SK-N-SH treated with all-trans-retinoic acid at 6 μM for 48 hours (cell line): ENCODE measurements at regions not wholly inside any gene's neighbourhood (a gene's known extent, or its start where the extent isn't known, plus 50 kb on each side); places are given as distances from the start of the nearest gene placed in this dataset.

Experiments
- ATAC-seq: fragments of 200-7000 bp; cut with Tn5 transposase; 3 replicates; pipeline ENCODE4 v1.9.1; 2020; ENCODE audit warnings: mild to moderate bottlenecking, moderate library complexity
- BACH2 ChIP-seq: fragments of 250-450 bp; sonication (Bioruptor Pico); IDR thresholded peaks from 2 replicates; pipeline ENCODE4 v1.9.0; 2021; ENCODE audit warnings: mild to moderate bottlenecking, borderline replicate concordance
- CREB5 ChIP-seq: fragments of 250-450 bp; sonication (Bioruptor Pico); IDR thresholded peaks from 2 replicates; pipeline ENCODE4 v1.5.1; 2020; ENCODE audit warnings: low read depth, mild to moderate bottlenecking, moderate library complexity
- CSDC2 ChIP-seq: fragments of 250-450 bp; sonication (Bioruptor Pico); IDR thresholded peaks from 2 replicates; pipeline ENCODE4 v1.5.0; 2020; ENCODE audit warnings: mild to moderate bottlenecking, moderate library complexity
- ESRRG ChIP-seq: fragments of 250-450 bp; sonication (Bioruptor Pico); IDR thresholded peaks from 2 replicates; pipeline ENCODE4 v1.6.1; 2021; ENCODE audit warnings: mild to moderate bottlenecking
- ISL1 ChIP-seq: fragments of 250-450 bp; sonication (Bioruptor Pico); IDR thresholded peaks from 2 replicates; pipeline ENCODE4 v2.1.2; 2022; ENCODE audit warnings: mild to moderate bottlenecking, moderate library complexity
- OSR1 ChIP-seq: fragments of 250-450 bp; sonication (Bioruptor Pico); IDR thresholded peaks from 2 replicates; pipeline ENCODE4 v1.8.0; 2022; ENCODE audit warnings: moderate library complexity, mild to moderate bottlenecking, inconsistent platforms
- POU6F1 ChIP-seq: fragments of 250-450 bp; sonication (Bioruptor Pico); IDR thresholded peaks from 2 replicates; pipeline ENCODE4 v1.8.0; 2021; ENCODE audit warnings: low read depth, mild to moderate bottlenecking, moderate library complexity, borderline replicate concordance
- PPARA ChIP-seq: fragments of 250-450 bp; sonication (Bioruptor Pico); IDR thresholded peaks from 2 replicates; pipeline ENCODE4 v1.5.0; 2020; ENCODE audit warnings: mild to moderate bottlenecking, borderline replicate concordance
- RARB ChIP-seq: fragments of 250-450 bp; sonication (Bioruptor Pico); IDR thresholded peaks from 2 replicates; pipeline ENCODE4 v1.8.0; 2021; ENCODE audit warnings: mild to moderate bottlenecking, moderate library complexity
- SNAI2 ChIP-seq: fragments of 250-450 bp; sonication (Bioruptor Pico); IDR thresholded peaks from 2 replicates; pipeline ENCODE4 v1.5.0; 2020; ENCODE audit warnings: mild to moderate bottlenecking, moderate library complexity
- TCF4 ChIP-seq: fragments of 250-450 bp; sonication (Bioruptor Pico); IDR thresholded peaks from 2 replicates; pipeline ENCODE4 v1.8.0; 2021; ENCODE audit warnings: mild to moderate bottlenecking, moderate library complexity, borderline replicate concordance
- TOX ChIP-seq: fragments of 250-450 bp; sonication (Bioruptor Pico); IDR thresholded peaks from 2 replicates; pipeline ENCODE4 v1.8.0; 2021; ENCODE audit warnings: mild to moderate bottlenecking, moderate library complexity, borderline replicate concordance
- ZC3H10 ChIP-seq: fragments of 250-450 bp; sonication (Bioruptor Pico); IDR thresholded peaks from 2 replicates; pipeline ENCODE4 v1.5.1; 2021; ENCODE audit warnings: mild to moderate bottlenecking, moderate library complexity
- ZFP3 ChIP-seq: fragments of 250-450 bp; sonication (Bioruptor Pico); IDR thresholded peaks from 2 replicates; pipeline ENCODE4 v1.5.0; 2020; ENCODE audit warnings: mild to moderate bottlenecking, moderate library complexity
- ZFP30 ChIP-seq: fragments of 450-650 bp; formaldehyde crosslinking; IDR thresholded peaks from 2 replicates; pipeline ENCODE4 v1.5.0; 2022; ENCODE audit warnings: mild to moderate bottlenecking, moderate library complexity
- ZNF565 ChIP-seq: fragments of 450-650 bp; formaldehyde crosslinking; conservative IDR thresholded peaks from 2 replicates; pipeline ENCODE4 v1.5.0; 2020; ENCODE audit warnings: low read depth, mild to moderate bottlenecking, moderate library complexity
- ZNF70 ChIP-seq: fragments of 450-650 bp; formaldehyde crosslinking; IDR thresholded peaks from 2 replicates; pipeline ENCODE4 v1.5.0; 2020; ENCODE audit warnings: mild to moderate bottlenecking, moderate library complexity
- TF ChIP-seq, protein P1 (sequence below): fragments of 250-450 bp; sonication (Bioruptor Pico); IDR thresholded peaks from 2 replicates; pipeline ENCODE4 v1.5.0; 2020; ENCODE audit warnings: mild to moderate bottlenecking, moderate library complexity
- TF ChIP-seq, protein P2 (sequence below): fragments of 250-450 bp; sonication (Bioruptor Pico); IDR thresholded peaks from 2 replicates; pipeline ENCODE4 v1.5.1; 2021; ENCODE audit warnings: mild to moderate bottlenecking, moderate library complexity
- TF ChIP-seq, protein P3 (sequence below): fragments of 250-450 bp; sonication (Bioruptor Pico); IDR thresholded peaks from 2 replicates; pipeline ENCODE4 v1.8.0; 2020; ENCODE audit warnings: mild to moderate bottlenecking, moderate library complexity, borderline replicate concordance

DNA sequence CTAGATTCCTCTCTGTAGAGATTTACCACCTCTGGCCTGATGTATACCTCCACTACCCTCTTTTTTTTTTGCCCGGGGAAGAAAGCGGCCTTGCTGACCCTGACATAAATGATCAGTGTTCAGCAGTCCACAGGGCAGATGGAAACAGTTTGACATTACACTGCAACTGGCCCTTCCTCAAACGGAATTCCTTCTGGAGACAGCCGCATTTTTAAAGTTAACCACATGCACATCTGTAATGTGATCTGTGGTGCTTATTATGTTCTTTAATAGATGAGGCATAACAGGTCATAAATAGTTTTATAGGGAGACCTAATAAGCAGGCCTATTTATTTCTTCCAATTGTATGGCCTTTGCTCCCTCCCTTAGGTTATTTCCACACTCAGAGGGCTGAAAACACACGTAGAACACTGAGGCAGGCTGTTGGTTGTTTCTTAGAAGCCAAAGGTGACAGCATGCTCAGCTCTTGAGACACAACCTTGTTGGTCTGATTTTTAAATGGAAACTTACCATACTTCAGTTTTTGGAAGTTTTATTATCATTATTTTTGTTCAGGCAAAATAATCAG, 84.0 kb upstream of the APC start:
- TF ChIP-seq ZNF70 (CRISPR knock-in tag): no peak
- TF ChIP-seq OSR1 (CRISPR knock-in tag): no peak
- TF ChIP-seq TOX (CRISPR knock-in tag): no peak
- no peak for TF ChIP-seq CSDC2
- TF ChIP-seq, protein P1, sequence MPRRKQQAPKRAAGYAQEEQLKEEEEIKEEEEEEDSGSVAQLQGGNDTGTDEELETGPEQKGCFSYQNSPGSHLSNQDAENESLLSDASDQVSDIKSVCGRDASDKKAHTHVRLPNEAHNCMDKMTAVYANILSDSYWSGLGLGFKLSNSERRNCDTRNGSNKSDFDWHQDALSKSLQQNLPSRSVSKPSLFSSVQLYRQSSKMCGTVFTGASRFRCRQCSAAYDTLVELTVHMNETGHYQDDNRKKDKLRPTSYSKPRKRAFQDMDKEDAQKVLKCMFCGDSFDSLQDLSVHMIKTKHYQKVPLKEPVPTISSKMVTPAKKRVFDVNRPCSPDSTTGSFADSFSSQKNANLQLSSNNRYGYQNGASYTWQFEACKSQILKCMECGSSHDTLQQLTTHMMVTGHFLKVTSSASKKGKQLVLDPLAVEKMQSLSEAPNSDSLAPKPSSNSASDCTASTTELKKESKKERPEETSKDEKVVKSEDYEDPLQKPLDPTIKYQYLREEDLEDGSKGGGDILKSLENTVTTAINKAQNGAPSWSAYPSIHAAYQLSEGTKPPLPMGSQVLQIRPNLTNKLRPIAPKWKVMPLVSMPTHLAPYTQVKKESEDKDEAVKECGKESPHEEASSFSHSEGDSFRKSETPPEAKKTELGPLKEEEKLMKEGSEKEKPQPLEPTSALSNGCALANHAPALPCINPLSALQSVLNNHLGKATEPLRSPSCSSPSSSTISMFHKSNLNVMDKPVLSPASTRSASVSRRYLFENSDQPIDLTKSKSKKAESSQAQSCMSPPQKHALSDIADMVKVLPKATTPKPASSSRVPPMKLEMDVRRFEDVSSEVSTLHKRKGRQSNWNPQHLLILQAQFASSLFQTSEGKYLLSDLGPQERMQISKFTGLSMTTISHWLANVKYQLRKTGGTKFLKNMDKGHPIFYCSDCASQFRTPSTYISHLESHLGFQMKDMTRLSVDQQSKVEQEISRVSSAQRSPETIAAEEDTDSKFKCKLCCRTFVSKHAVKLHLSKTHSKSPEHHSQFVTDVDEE (CRISPR knock-in tag): no peak
- no peak for TF ChIP-seq ISL1 (CRISPR knock-in tag)
- TF ChIP-seq ZFP3 (CRISPR knock-in tag): no peak
- TF ChIP-seq, all 23 proteins: peak for 0
- peak; percentile 61 for ATAC-seq

DNA sequence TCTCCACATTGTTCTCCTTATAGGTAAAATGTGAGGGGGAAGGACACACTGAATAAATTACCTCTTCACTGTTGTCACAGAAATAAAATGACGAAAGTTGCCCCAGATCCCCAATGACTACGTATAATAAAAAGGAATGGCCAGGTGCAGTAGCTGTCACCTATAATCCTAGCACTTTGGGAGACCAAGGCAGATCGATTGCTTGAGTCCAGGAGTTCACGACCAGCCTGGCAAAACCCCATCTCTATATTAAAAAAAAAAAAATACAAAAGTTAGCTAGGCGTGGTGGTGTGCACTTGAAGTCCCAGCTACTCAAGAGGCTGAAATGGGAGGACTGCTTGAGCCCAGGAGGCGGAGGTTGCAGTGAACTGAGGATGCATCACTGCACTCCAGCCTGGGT, 82.2 kb upstream of the APC start:
- ATAC-seq: no peak
- TF ChIP-seq PPARA (CRISPR knock-in tag): no peak
- TF ChIP-seq BACH2 (CRISPR knock-in tag): no peak

GRCh38 chr5:112656451-112656850, 81.2 kb upstream of the APC start:
- ATAC-seq: no peak
- TF ChIP-seq CREB5 (CRISPR knock-in tag) (no peak), ESRRG (no peak), ZNF565 (CRISPR knock-in tag) (no peak), PPARA (CRISPR knock-in tag) (no peak)

DNA sequence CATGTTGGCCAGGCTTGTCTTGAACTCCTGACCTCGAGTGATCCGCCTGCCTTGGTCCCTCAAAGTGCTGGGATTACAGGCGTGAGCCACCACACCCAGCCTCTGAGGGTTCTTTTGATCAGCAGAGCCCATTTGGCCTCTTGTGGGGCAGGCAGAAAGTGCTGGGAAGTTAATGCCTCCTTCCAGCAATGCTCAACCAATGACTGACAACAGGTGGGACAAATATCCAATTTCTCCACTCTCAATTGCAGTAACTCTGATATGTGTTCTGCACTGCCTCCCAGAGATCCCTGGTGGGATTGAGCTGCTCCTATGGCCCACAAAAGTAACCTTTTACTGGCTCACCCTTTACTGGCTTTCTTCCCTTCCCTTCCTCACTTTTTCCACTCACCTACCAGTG, 79.9 kb upstream of the APC start:
- TF ChIP-seq CREB5 (CRISPR knock-in tag): no peak
- TF ChIP-seq, protein P2, sequence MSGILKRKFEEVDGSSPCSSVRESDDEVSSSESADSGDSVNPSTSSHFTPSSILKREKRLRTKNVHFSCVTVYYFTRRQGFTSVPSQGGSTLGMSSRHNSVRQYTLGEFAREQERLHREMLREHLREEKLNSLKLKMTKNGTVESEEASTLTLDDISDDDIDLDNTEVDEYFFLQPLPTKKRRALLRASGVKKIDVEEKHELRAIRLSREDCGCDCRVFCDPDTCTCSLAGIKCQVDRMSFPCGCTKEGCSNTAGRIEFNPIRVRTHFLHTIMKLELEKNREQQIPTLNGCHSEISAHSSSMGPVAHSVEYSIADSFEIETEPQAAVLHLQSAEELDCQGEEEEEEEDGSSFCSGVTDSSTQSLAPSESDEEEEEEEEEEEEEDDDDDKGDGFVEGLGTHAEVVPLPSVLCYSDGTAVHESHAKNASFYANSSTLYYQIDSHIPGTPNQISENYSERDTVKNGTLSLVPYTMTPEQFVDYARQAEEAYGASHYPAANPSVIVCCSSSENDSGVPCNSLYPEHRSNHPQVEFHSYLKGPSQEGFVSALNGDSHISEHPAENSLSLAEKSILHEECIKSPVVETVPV (CRISPR knock-in tag): no peak
- TF ChIP-seq ZFP30: no peak
- TF ChIP-seq ZNF565 (CRISPR knock-in tag): no peak
- TF ChIP-seq ZC3H10 (CRISPR knock-in tag): no peak
- TF ChIP-seq SNAI2 (CRISPR knock-in tag): no peak
- TF ChIP-seq ISL1 (CRISPR knock-in tag): no peak
- no peak for TF ChIP-seq RARB (CRISPR knock-in tag)
- TF ChIP-seq OSR1 (CRISPR knock-in tag): no peak
- no peak for TF ChIP-seq ZNF70 (CRISPR knock-in tag)
- TF ChIP-seq, protein P3, sequence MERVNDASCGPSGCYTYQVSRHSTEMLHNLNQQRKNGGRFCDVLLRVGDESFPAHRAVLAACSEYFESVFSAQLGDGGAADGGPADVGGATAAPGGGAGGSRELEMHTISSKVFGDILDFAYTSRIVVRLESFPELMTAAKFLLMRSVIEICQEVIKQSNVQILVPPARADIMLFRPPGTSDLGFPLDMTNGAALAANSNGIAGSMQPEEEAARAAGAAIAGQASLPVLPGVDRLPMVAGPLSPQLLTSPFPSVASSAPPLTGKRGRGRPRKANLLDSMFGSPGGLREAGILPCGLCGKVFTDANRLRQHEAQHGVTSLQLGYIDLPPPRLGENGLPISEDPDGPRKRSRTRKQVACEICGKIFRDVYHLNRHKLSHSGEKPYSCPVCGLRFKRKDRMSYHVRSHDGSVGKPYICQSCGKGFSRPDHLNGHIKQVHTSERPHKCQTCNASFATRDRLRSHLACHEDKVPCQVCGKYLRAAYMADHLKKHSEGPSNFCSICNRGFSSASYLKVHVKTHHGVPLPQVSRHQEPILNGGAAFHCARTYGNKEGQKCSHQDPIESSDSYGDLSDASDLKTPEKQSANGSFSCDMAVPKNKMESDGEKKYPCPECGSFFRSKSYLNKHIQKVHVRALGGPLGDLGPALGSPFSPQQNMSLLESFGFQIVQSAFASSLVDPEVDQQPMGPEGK (CRISPR knock-in tag): no peak
- no peak for TF ChIP-seq TCF4 (CRISPR knock-in tag)
- no peak for TF ChIP-seq TOX (CRISPR knock-in tag)
- TF ChIP-seq POU6F1 (CRISPR knock-in tag): no peak

More for the DNA sequence above, 79.9 kb upstream of the APC start:
- no peak for ATAC-seq
